ENCODE measurements at regions not wholly inside any gene's neighbourhood (a gene's known extent, or its start where the extent isn't known, plus 50 kb on each side); places are given as distances from the start of the nearest gene placed in this dataset.

DNA sequence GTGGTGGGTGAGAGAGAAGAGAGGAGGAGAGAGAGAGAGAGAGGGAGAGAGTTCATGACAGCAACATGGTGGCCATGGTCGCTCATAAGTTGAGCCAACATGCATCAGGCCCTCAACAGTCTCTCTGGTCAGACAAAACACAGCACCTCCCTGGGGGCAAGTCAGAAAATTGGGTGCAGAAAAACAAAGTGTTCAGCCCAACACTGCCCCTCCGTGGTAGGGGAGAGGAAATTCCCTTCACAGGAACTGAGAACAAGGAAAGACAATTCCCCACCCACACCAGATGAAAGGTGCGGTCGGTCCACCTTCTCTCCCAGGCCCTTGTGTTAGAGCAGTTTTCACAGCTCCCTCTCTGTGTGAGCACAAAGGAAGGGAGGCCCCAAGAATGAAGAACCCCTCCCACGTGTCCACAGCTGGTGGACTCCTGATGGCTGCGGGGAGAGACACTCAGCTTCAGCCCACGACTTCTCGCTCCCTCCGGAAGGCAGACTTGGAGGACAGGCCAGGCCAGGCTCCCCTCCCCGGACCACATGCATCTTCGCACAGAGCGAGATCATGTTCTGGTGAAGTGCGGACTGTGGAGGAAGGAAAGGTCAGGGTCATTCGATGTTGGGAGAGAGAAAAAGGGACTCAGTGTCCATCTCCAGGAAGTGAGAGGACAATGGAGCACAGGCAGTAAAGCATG lies 181.7 kb downstream of the ANAPC1 start:
- Histone ChIP-seq H3K4me1 (peaks cover 0 to 48% (median 19%) of the 10 kb centered on the region in 4 donors), H3K27me3 (no peaks in the 10 kb centered on the region), H3K27ac (no peak overlapping the region), H3K9me3 (no peaks in the 10 kb centered on the region), H3K36me3 (no peaks in the 10 kb centered on the region), H3K4me3 (peak overlapping the region in 1 of 4 donors; percentile 2)
- no peak for TF ChIP-seq POLR2A (IDR thresholded peaks at IDR 0.05)
- TF ChIP-seq CTCF (IDR thresholded peaks at IDR 0.05): peak in 5 of 7 experiments; percentile 37 to 66 (median 53)
- intact Hi-C loops (cut with DNase I; ENCODE audit: low total_unique reads): no loop called here
- peak; percentile 43 to 67 for DNase-seq
- 51 to 61% (median 56%) methylated on average over 14 of the region's 14 CpGs for WGBS, 5 donors

DNA sequence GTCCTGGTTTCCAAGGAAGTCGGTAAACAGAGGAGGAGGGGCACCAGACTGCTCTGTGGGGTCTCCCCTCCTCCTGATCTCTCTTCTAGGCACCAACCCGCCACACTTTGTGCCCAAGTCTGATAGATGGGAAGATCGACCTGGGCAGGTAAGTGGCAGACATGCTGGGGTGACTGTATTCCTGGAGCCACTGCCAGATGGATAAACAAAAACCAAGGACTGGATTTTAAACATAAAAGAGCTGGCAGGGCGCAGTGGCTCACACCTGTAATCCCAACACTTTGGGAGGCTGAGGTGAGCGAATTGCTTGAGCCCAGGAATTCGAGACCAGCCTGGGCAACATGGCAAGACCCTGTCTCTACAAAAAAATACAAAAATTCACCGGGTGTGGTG lies 181.2 kb downstream of the ANAPC1 start:
- Histone ChIP-seq H3K36me3 (no peaks in the 10 kb centered on the region), H3K27me3 (no peaks in the 10 kb centered on the region), H3K9me3 (no peaks in the 10 kb centered on the region), H3K4me1 (peaks cover 0 to 48% (median 19%) of the 10 kb centered on the region in 4 donors), H3K4me3 (no peak overlapping the region), H3K27ac (no peak overlapping the region)
- DNase-seq: no peak
- intact Hi-C loops (cut with DNase I; ENCODE audit: low total_unique reads): no loop called here
- WGBS, 5 donors: 71 to 81% (median 74%) methylated on average over 7 of the region's 7 CpGs
- TF ChIP-seq POLR2A (IDR thresholded peaks at IDR 0.05) (no peak), CTCF (IDR thresholded peaks at IDR 0.05) (no peak), POLR2AphosphoS5 (IDR thresholded peaks at IDR 0.05) (no peak), EP300 (IDR thresholded peaks at IDR 0.05) (no peak)

GRCh38 chr2:111703759-111704158 lies 180.2 kb downstream of the ANAPC1 start:
- WGBS, 5 donors: 91 to 100% (median 97%) methylated on average over 4 to 5 of the region's 5 CpGs
- Histone ChIP-seq H3K4me3 (no peak overlapping the region), H3K27me3 (no peaks in the 10 kb centered on the region), H3K27ac (no peak overlapping the region), H3K4me1 (peaks cover 0 to 38% (median 16%) of the 10 kb centered on the region in 4 donors), H3K36me3 (no peaks in the 10 kb centered on the region), H3K9me3 (no peaks in the 10 kb centered on the region)
- TF ChIP-seq CTCF (IDR thresholded peaks at IDR 0.05) (no peak), EP300 (IDR thresholded peaks at IDR 0.05) (no peak), POLR2AphosphoS5 (IDR thresholded peaks at IDR 0.05) (no peak), POLR2A (IDR thresholded peaks at IDR 0.05) (no peak)
- DNase-seq: no peak
- intact Hi-C loops (cut with DNase I; ENCODE audit: low total_unique reads): no loop called here

GRCh38 chr2:111704246-111704645 lies 179.7 kb downstream of the ANAPC1 start:
- Histone ChIP-seq H3K4me3 (no peak overlapping the region), H3K36me3 (no peaks in the 10 kb centered on the region), H3K27me3 (no peaks in the 10 kb centered on the region), H3K4me1 (peaks cover 0 to 34% (median 12%) of the 10 kb centered on the region in 4 donors), H3K9me3 (no peaks in the 10 kb centered on the region), H3K27ac (no peak overlapping the region)
- no peak for DNase-seq
- WGBS, 5 donors: 83 to 98% (median 90%) methylated on average over 5 to 6 of the region's 6 CpGs
- intact Hi-C loops (cut with DNase I; ENCODE audit: low total_unique reads): no loop called here
- TF ChIP-seq EP300 (IDR thresholded peaks at IDR 0.05): no peak

DNA sequence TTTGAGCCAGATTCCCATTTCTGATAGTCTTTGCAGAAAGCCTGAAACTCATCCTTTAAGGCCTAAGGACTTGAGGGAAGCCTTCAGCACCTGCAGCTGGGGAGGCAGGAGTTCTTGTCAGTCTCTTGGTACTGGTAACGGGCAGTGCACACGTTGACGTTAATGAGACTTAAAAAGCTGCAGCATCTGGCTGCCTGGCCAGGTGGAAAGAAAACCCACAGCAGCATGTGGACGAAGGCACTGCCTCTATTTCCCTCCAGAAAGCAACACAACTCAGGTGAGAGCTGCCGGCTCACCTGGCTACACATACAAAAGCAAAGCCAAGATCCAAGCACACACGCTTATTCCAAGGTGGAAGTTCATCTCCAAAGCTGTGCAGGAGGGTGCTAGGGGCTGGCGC lies 178.8 kb downstream of the ANAPC1 start:
- Histone ChIP-seq H3K4me1 (peaks cover 0 to 30% (median 14%) of the 10 kb centered on the region in 4 donors), H3K36me3 (no peaks in the 10 kb centered on the region), H3K9me3 (no peaks in the 10 kb centered on the region), H3K27me3 (no peaks in the 10 kb centered on the region), H3K27ac (peak overlapping the region in 1 of 5 donors; percentile 39), H3K4me3 (no peak overlapping the region)
- no peak for TF ChIP-seq EP300 (IDR thresholded peaks at IDR 0.05)
- no peak for TF ChIP-seq POLR2AphosphoS5 (IDR thresholded peaks at IDR 0.05)
- intact Hi-C loops (cut with DNase I; ENCODE audit: low total_unique reads): no loop called here
- 81 to 89% (median 82%) methylated on average over 7 of the region's 7 CpGs for WGBS, 5 donors
- DNase-seq: no peak

Data from stomach (tissue), 8 donors.